ENCODE measurements at regions not wholly inside any gene's neighbourhood (a gene's known extent, or its start where the extent isn't known, plus 50 kb on each side); places are given as distances from the start of the nearest gene placed in this dataset.

GRCh38 chr20:40931410-40932044 lies 97.1 kb upstream of the TOP1 start:
- Mint-ChIP-seq H3K36me3 (ENCODE audit: insufficient read depth, unreplicated experiment) (no peaks in the 10 kb centered on the region), H3K4me1 (ENCODE audit: low read depth, unreplicated experiment) (no peaks in the 10 kb centered on the region), H3K9me3 (ENCODE audit: low read depth, unreplicated experiment) (peaks cover 5% of the 10 kb centered on the region), H3K27ac (ENCODE audit: unreplicated experiment) (no peak overlapping the region), H3K27me3 (ENCODE audit: unreplicated experiment) (peaks cover 65% of the 10 kb centered on the region), H3K4me3 (ENCODE audit: low read depth, unreplicated experiment) (no peak overlapping the region)
- no peak for TF ChIP-seq CTCF (IDR thresholded peaks at IDR 0.05; ENCODE audit: unreplicated experiment)
- no TSS peak for BruUV-seq (replicated peaks)
- intact Hi-C loops (cut with micrococcal nuclease; ENCODE audit: unreplicated experiment): no loop called here
- DNase-seq: no peak
- CTCF ChIA-PET: no interaction called here

GRCh38 chr20:40932436-40932835 lies 96.2 kb upstream of the TOP1 start:
- TF ChIP-seq CTCF (IDR thresholded peaks at IDR 0.05; ENCODE audit: unreplicated experiment): no peak
- no peaks in the 10 kb centered on the region for H3K36me3 Mint-ChIP-seq (ENCODE audit: insufficient read depth, unreplicated experiment)
- BruUV-seq (replicated peaks): no TSS peak
- peaks cover 63% of the 10 kb centered on the region for H3K27me3 Mint-ChIP-seq (ENCODE audit: unreplicated experiment)
- DNase-seq: no peak
- peaks cover 5% of the 10 kb centered on the region for H3K9me3 Mint-ChIP-seq (ENCODE audit: low read depth, unreplicated experiment)
- H3K4me3 Mint-ChIP-seq (ENCODE audit: low read depth, unreplicated experiment): no peak overlapping the region
- H3K27ac Mint-ChIP-seq (ENCODE audit: unreplicated experiment): no peak overlapping the region
- intact Hi-C loops (cut with micrococcal nuclease; ENCODE audit: unreplicated experiment): no loop called here
- H3K4me1 Mint-ChIP-seq (ENCODE audit: low read depth, unreplicated experiment): no peaks in the 10 kb centered on the region
- CTCF ChIA-PET: interaction anchor here (0.7 kb wide), 2 partner anchors 233 to 636 kb away, joined by 4 to 10 read pairs; no protein-coding TSS in a partner anchor

GRCh38 chr20:40933758-40934157 lies 94.9 kb upstream of the TOP1 start:
- no peak for DNase-seq
- H3K4me3 Mint-ChIP-seq (ENCODE audit: low read depth, unreplicated experiment): no peak overlapping the region
- H3K27ac Mint-ChIP-seq (ENCODE audit: unreplicated experiment): no peak overlapping the region
- peaks cover 63% of the 10 kb centered on the region for H3K27me3 Mint-ChIP-seq (ENCODE audit: unreplicated experiment)
- H3K36me3 Mint-ChIP-seq (ENCODE audit: insufficient read depth, unreplicated experiment): no peaks in the 10 kb centered on the region
- peaks cover 5% of the 10 kb centered on the region for H3K9me3 Mint-ChIP-seq (ENCODE audit: low read depth, unreplicated experiment)
- no TSS peak for BruUV-seq (replicated peaks)
- intact Hi-C loops (cut with micrococcal nuclease; ENCODE audit: unreplicated experiment): no loop called here
- no peak for TF ChIP-seq CTCF (IDR thresholded peaks at IDR 0.05; ENCODE audit: unreplicated experiment)
- CTCF ChIA-PET: no interaction called here
- no peaks in the 10 kb centered on the region for H3K4me1 Mint-ChIP-seq (ENCODE audit: low read depth, unreplicated experiment)

- TF ChIP-seq CTCF (IDR thresholded peaks at IDR 0.05; ENCODE audit: unreplicated experiment): no peak
- Mint-ChIP-seq H3K27ac (ENCODE audit: unreplicated experiment) (no peak overlapping the region), H3K4me1 (ENCODE audit: low read depth, unreplicated experiment) (no peaks in the 10 kb centered on the region), H3K9me3 (ENCODE audit: low read depth, unreplicated experiment) (peaks cover 5% of the 10 kb centered on the region), H3K27me3 (ENCODE audit: unreplicated experiment) (peaks cover 37% of the 10 kb centered on the region), H3K36me3 (ENCODE audit: insufficient read depth, unreplicated experiment) (no peaks in the 10 kb centered on the region), H3K4me3 (ENCODE audit: low read depth, unreplicated experiment) (no peak overlapping the region)
- DNase-seq: peak; percentile 24
- intact Hi-C loops (cut with micrococcal nuclease; ENCODE audit: unreplicated experiment): no loop called here
- BruUV-seq (replicated peaks): no TSS peak
- CTCF ChIA-PET: no interaction called here
Measured at GRCh38 chr20:40938020-40938419, 90.6 kb upstream of the TOP1 start.

Measured in Calu3 (cell line).